Neural progenitor cell (in vitro differentiated cells): ENCODE measurements at regions not wholly inside any gene's neighbourhood (a gene's known extent, or its start where the extent isn't known, plus 50 kb on each side); places are given as distances from the start of the nearest gene placed in this dataset.

Experiments
- CTCF ChIP-seq: fragments of 200-600 bp; sonication (generic); IDR thresholded peaks from 2 replicates; pipeline ENCODE4 v1.5.1; 2017; ENCODE audit warnings: antibody characterized with exemption, mild to moderate bottlenecking
- EZH2phosphoT487 ChIP-seq: fragments of 200-600 bp; sonication (generic); IDR thresholded peaks from 2 replicates; pipeline ENCODE4 v1.6.1; 2017; ENCODE audit warnings: antibody characterized with exemption

DNA sequence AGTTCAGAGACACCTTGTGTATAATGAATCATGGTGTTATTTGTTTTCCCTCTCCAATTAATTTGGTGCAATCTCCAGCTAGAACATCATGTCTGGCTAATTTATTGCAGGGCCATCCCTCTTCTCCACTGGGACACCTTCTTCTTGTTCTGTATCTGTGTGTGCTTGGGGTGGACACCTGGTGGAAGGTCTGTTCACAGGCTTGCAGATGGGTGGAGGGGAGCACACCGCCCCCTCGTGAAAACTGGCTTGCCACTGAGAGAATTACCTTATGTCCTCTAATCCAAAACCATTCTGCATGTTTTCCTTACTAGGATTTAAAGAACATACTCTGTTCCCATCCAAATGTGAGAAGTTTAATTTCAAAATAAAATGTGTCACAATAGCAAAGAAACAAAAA, 1160.4 kb upstream of the ZEB2 start:
- TF ChIP-seq CTCF (no peak), EZH2phosphoT487 (no peak)
